Neural cell (in vitro differentiated cells): ENCODE measurements at regions not wholly inside any gene's neighbourhood (a gene's known extent, or its start where the extent isn't known, plus 50 kb on each side); places are given as distances from the start of the nearest gene placed in this dataset.
"Not testable (repeated sequence)": the region's sequence is repeated elsewhere in the genome, so short reads cannot be mapped to it uniquely, and the experiment has no call there.

Source experiments
- H2AFZ ChIP-seq: fragments of 200-600, 300-800 bp; sonication (generic), shearing (Covaris generic); 2 replicates; pipeline ENCODE4 v1.6.0; 2014; ENCODE audit warnings: low read depth, mild to moderate bottlenecking, antibody characterized with exemption, low read length, moderate library complexity
- H3F3A ChIP-seq: fragments of 200-600 bp; shearing (Covaris generic); 2 replicates; pipeline ENCODE4 v1.6.1; 2016; ENCODE audit warnings: mild to moderate bottlenecking, moderate library complexity, mixed read lengths, antibody characterized with exemption, low read length; ENCODE audit not compliant: insufficient read depth, poor library complexity, severe bottlenecking
- H3K27ac ChIP-seq: fragments of 200-600, 300-800 bp; sonication (generic), shearing (Covaris generic); 2 replicates; pipeline ENCODE4 v1.5.1; 2014; ENCODE audit warnings: mild to moderate bottlenecking, low read length, moderate library complexity
- H3K27me3 ChIP-seq: fragments of 300-800, 200-600 bp; sonication (generic), shearing (Covaris generic); 2 replicates; pipeline ENCODE4 v1.6.0; 2014; ENCODE audit warnings: mild to moderate bottlenecking, low read depth, low read length, moderate library complexity; ENCODE audit not compliant: insufficient read depth
- H3K36me3 ChIP-seq: fragments of 300-800, 200-600 bp; sonication (generic), shearing (Covaris generic); 2 replicates; pipeline ENCODE4 v1.5.1; 2014; ENCODE audit warnings: mild to moderate bottlenecking, antibody characterized with exemption, low read length, moderate library complexity; ENCODE audit not compliant: insufficient read depth
- H3K4me2 ChIP-seq: fragments of 300-800, 200-600 bp; sonication (generic), shearing (Covaris generic); 2 replicates; pipeline ENCODE4 v1.6.0; 2014; ENCODE audit warnings: mild to moderate bottlenecking, low read length
- H3K4me3 ChIP-seq: fragments of 300-800, 200-600 bp; sonication (generic), shearing (Covaris generic); 2 replicates; pipeline ENCODE4 v1.5.1; 2014; ENCODE audit warnings: mild to moderate bottlenecking, low read length, moderate library complexity
- H3K79me2 ChIP-seq: fragments of 200-600 bp; shearing (Covaris generic); replicated peaks from 2 replicates; pipeline ENCODE4 v1.6.0; 2014; ENCODE audit warnings: mild to moderate bottlenecking, low read length, moderate library complexity; ENCODE audit not compliant: insufficient read depth
- H3K9ac ChIP-seq: fragments of 300-800, 200-600 bp; sonication (generic), shearing (Covaris generic); 2 replicates; pipeline ENCODE4 v1.6.1; 2016; ENCODE audit warnings: mild to moderate bottlenecking, low read length, mixed read lengths
- H3K9me2 ChIP-seq: fragments of 200-600 bp; shearing (Covaris generic); 2 replicates; pipeline ENCODE4 v1.6.1; 2016; ENCODE audit warnings: mild to moderate bottlenecking, low read length, mixed read lengths; ENCODE audit not compliant: insufficient read depth
- H3K9me3 ChIP-seq: fragments of 200-600, 300-800 bp; sonication (generic), shearing (Covaris generic); 2 replicates; pipeline ENCODE4 v1.6.1; 2016; ENCODE audit warnings: mild to moderate bottlenecking, mixed run types, low read length, moderate library complexity, mixed read lengths
- H4K20me1 ChIP-seq: fragments of 200-600 bp; shearing (Covaris generic); 2 replicates; pipeline ENCODE4 v1.6.1; 2016; ENCODE audit warnings: mild to moderate bottlenecking, mixed run types; ENCODE audit not compliant: insufficient read depth
- EP300 ChIP-seq: fragments of 450-650 bp; conservative IDR thresholded peaks from 2 replicates; pipeline ENCODE4 v1.6.1; 2014; ENCODE audit warnings: antibody characterized with exemption, mild to moderate bottlenecking, moderate library complexity; ENCODE audit not compliant: poor library complexity, severe bottlenecking
- EZH2 ChIP-seq: fragments of 200-600, 300-800 bp; shearing (Covaris generic), sonication (generic); IDR thresholded peaks from 2 replicates; pipeline ENCODE4 v1.6.1; 2014; ENCODE audit warnings: antibody characterized with exemption, low read length, borderline replicate concordance, mild to moderate bottlenecking; ENCODE audit not compliant: insufficient read depth, poor library complexity, severe bottlenecking
- MXI1 ChIP-seq: fragments of 450-650 bp; conservative IDR thresholded peaks from 2 replicates; pipeline ENCODE4 v1.6.1; 2014; ENCODE audit warnings: antibody characterized with exemption, mild to moderate bottlenecking; ENCODE audit not compliant: poor library complexity, severe bottlenecking
- POLR2AphosphoS5 ChIP-seq: IDR thresholded peaks from 2 replicates; pipeline ENCODE4 v1.6.1; 2012
- RAD21 ChIP-seq: fragments of 450-650 bp; conservative IDR thresholded peaks from 2 replicates; pipeline ENCODE4 v1.6.1; 2014; ENCODE audit warnings: antibody characterized with exemption, mild to moderate bottlenecking, moderate library complexity
- SMC3 ChIP-seq: fragments of 450-650 bp; conservative IDR thresholded peaks from 2 replicates; pipeline ENCODE4 v1.6.1; 2014; ENCODE audit warnings: antibody characterized with exemption, mild to moderate bottlenecking, moderate library complexity; ENCODE audit not compliant: poor library complexity
- TAF1 ChIP-seq: IDR thresholded peaks from 2 replicates; pipeline ENCODE4 v1.6.1; 2012; ENCODE audit warnings: low read depth
- TF ChIP-seq, protein P1 (sequence below): fragments of 450-650 bp; IDR thresholded peaks from 2 replicates; pipeline ENCODE4 v1.5.1; 2014; ENCODE audit warnings: antibody characterized with exemption, mild to moderate bottlenecking, moderate library complexity; ENCODE audit not compliant: poor library complexity, severe bottlenecking
- TF ChIP-seq, protein P2 (sequence below): IDR thresholded peaks from 2 replicates; pipeline ENCODE4 v1.6.1; 2012; ENCODE audit warnings: borderline replicate concordance

DNA sequence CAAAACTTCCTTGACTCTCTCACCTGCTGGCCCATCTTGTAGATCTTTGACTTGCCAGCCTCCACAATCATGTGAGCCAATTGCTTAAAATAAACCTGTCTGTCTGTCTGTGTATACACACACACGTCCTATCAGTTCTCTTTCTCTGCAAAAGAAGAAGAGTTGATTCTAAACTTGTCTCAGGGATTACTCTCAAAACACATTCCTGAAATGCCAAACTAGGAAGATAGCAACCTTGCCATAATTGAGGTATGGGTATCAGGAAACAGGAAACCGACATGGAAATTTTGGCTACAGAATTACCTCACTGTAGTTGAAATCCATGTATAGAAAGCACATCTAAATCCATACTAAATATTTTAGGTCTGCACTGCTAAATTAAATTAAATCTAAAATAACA, 483.4 kb downstream of the PLK2 start:
- no peak overlapping the region for H3K9ac ChIP-seq
- no peak overlapping the region for H3K4me3 ChIP-seq
- no peaks in the 10 kb centered on the region for H3K9me3 ChIP-seq
- no peaks in the 10 kb centered on the region for H3F3A ChIP-seq
- H3K9me2 ChIP-seq = no peaks in the 10 kb centered on the region
- no peak overlapping the region for H2AFZ ChIP-seq
- no peak overlapping the region for H3K4me2 ChIP-seq
- no peaks in the 10 kb centered on the region for H4K20me1 ChIP-seq
- H3K79me2 ChIP-seq = no peaks in the 10 kb centered on the region
- H3K27me3 ChIP-seq = no peaks in the 10 kb centered on the region
- no peak overlapping the region for H3K27ac ChIP-seq
- no peaks in the 10 kb centered on the region for H3K36me3 ChIP-seq
- TF ChIP-seq, protein P1, sequence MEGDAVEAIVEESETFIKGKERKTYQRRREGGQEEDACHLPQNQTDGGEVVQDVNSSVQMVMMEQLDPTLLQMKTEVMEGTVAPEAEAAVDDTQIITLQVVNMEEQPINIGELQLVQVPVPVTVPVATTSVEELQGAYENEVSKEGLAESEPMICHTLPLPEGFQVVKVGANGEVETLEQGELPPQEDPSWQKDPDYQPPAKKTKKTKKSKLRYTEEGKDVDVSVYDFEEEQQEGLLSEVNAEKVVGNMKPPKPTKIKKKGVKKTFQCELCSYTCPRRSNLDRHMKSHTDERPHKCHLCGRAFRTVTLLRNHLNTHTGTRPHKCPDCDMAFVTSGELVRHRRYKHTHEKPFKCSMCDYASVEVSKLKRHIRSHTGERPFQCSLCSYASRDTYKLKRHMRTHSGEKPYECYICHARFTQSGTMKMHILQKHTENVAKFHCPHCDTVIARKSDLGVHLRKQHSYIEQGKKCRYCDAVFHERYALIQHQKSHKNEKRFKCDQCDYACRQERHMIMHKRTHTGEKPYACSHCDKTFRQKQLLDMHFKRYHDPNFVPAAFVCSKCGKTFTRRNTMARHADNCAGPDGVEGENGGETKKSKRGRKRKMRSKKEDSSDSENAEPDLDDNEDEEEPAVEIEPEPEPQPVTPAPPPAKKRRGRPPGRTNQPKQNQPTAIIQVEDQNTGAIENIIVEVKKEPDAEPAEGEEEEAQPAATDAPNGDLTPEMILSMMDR = no peak
- TF ChIP-seq EP300 (no peak), POLR2AphosphoS5 (no peak), RAD21 (no peak), TAF1 (no peak), SMC3 (no peak), EZH2 (no peak), MXI1 (no peak)
- TF ChIP-seq, protein P2, sequence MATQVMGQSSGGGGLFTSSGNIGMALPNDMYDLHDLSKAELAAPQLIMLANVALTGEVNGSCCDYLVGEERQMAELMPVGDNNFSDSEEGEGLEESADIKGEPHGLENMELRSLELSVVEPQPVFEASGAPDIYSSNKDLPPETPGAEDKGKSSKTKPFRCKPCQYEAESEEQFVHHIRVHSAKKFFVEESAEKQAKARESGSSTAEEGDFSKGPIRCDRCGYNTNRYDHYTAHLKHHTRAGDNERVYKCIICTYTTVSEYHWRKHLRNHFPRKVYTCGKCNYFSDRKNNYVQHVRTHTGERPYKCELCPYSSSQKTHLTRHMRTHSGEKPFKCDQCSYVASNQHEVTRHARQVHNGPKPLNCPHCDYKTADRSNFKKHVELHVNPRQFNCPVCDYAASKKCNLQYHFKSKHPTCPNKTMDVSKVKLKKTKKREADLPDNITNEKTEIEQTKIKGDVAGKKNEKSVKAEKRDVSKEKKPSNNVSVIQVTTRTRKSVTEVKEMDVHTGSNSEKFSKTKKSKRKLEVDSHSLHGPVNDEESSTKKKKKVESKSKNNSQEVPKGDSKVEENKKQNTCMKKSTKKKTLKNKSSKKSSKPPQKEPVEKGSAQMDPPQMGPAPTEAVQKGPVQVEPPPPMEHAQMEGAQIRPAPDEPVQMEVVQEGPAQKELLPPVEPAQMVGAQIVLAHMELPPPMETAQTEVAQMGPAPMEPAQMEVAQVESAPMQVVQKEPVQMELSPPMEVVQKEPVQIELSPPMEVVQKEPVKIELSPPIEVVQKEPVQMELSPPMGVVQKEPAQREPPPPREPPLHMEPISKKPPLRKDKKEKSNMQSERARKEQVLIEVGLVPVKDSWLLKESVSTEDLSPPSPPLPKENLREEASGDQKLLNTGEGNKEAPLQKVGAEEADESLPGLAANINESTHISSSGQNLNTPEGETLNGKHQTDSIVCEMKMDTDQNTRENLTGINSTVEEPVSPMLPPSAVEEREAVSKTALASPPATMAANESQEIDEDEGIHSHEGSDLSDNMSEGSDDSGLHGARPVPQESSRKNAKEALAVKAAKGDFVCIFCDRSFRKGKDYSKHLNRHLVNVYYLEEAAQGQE = no peak

DNA sequence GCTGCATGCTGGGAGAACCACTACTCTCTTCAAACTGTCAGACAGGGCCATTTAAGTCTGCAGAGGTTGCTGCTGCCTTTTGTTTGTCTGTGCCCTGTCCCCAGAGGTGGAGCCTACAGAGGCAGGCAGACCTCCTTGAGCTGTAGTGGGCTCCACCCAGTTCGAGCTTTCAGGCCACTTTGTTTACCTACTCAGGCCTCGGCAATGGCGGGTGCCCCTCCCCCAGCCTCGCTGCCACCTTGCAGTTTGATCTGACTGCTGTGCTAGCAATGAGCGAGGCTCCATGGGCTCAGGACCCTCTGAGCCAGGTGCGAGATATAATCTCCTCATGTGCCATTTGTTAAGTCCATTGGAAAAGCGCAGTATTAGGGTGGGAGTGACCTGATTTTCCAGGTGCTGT, 487.8 kb downstream of the PLK2 start:
- H3K27ac ChIP-seq, H3K9me2 ChIP-seq, H2AFZ ChIP-seq, H3K27me3 ChIP-seq, H3K9me3 ChIP-seq, H3K79me2 ChIP-seq, H3K36me3 ChIP-seq, H3K4me2 ChIP-seq, H3K9ac ChIP-seq, H4K20me1 ChIP-seq, H3K4me3 ChIP-seq, H3F3A ChIP-seq: not testable (repeated sequence)

DNA sequence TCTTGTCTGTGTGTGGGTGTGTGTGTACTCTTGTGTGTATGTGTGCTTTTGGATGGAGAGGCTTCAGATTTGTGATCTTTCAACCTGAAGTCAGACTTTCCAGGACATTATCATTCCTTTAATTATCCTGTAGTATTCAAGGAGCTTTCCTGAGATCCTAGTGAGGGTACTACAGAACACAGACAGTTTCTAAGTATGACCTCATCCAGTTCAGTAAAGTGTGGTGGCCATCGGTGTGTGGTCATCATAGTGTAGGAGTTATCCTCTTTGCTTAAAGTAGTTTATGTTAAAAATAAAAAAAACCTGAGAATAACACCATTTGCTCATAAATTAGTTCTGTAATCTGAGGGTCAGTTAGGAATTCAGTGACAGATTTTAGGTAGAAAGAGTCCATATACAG, 478.0 kb upstream of the ACTBL2 start:
- Histone ChIP-seq H3K79me2 (no peaks in the 10 kb centered on the region), H3K27ac (no peak overlapping the region), H3K9me2 (no peaks in the 10 kb centered on the region), H3K9me3 (no peaks in the 10 kb centered on the region), H3K9ac (no peak overlapping the region), H3K4me3 (no peak overlapping the region), H3K4me2 (no peak overlapping the region), H3K27me3 (no peaks in the 10 kb centered on the region), H4K20me1 (no peaks in the 10 kb centered on the region), H2AFZ (no peak overlapping the region), H3F3A (no peaks in the 10 kb centered on the region), H3K36me3 (no peaks in the 10 kb centered on the region)
- TF ChIP-seq EP300 (no peak), RAD21 (no peak), TAF1 (no peak), SMC3 (no peak)
